ENCODE measurements at regions not wholly inside any gene's neighbourhood (a gene's known extent, or its start where the extent isn't known, plus 50 kb on each side); places are given as distances from the start of the nearest gene placed in this dataset.

GRCh38 chrX:122596998-122597397 is 587.1 kb upstream of the GRIA3 start:
- CTCF ChIA-PET = no interaction called here
- Histone ChIP-seq H3K36me3 (ENCODE audit: control insufficient read depth, insufficient read depth, low read length) (no peaks in the 10 kb centered on the region), H3K4me1 (ENCODE audit: control insufficient read depth, insufficient read depth, low read length) (no peaks in the 10 kb centered on the region), H3K4me3 (ENCODE audit: low read depth in 2 of 2, low read length in 2 of 2) (no peak overlapping the region), H3K9me3 (ENCODE audit: control insufficient read depth, insufficient read depth, low read depth, low read length) (no peaks in the 10 kb centered on the region), H3K27me3 (ENCODE audit: control insufficient read depth, insufficient read depth, low read length) (no peaks in the 10 kb centered on the region), H3K27ac (ENCODE audit: low read length) (no peak overlapping the region)
- POLR2A ChIA-PET = no interaction called here
- DNase-seq (ENCODE audit: low read depth, low spot score) (no peak), ATAC-seq (no peak)
- intact Hi-C loops (cut with micrococcal nuclease; ENCODE audit: unreplicated experiment) = no loop called here
- in situ Hi-C loops (cut with HindIII; ENCODE audit: low pct_unique_long_range_greater_than_20kb, low sequenced_read_pairs) = no loop called here
- no TSS peak for BruUV-seq (replicated peaks)
- TF ChIP-seq REST (IDR thresholded peaks at IDR 0.05; ENCODE audit: insufficient read depth in 1 of 2, low read depth in 2 of 2, low read length in 1 of 2) (no peak), TCF7L2 (IDR thresholded peaks at IDR 0.05; ENCODE audit: low read depth, low read length) (no peak), CTCF (IDR thresholded peaks at IDR 0.05) (no peak), POLR2AphosphoS5 (IDR thresholded peaks at IDR 0.05; ENCODE audit: low read depth, low read length) (no peak), SIN3A (IDR thresholded peaks at IDR 0.05; ENCODE audit: borderline replicate concordance, insufficient read depth, low read depth, low read length) (no peak)

DNA sequence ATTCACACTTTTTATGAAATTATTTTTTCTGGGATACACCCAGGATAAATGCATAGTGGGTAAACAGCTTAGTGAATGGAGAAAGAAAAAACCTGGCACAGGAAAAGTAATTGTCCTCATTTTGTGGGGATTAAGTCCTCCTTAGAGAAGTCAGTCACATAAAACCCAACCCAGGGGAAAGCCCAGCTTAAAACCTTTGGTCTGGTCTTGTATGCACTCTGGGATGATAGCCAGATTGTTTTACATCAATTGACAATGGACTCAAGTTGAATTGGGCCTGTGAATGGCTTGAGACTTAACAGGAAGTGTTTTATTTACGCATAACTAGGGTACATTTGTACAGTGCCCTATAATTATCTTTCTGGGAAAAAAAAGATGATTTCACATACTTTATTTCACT is 561.3 kb upstream of the GRIA3 start:
- BruUV-seq (replicated peaks) = no TSS peak
- no peak for DNase-seq (ENCODE audit: low read depth, low spot score)
- no peak for ATAC-seq
- H3K27ac ChIP-seq (ENCODE audit: low read length) = no peak overlapping the region
- TF ChIP-seq REST (IDR thresholded peaks at IDR 0.05; ENCODE audit: insufficient read depth in 1 of 2, low read depth in 2 of 2, low read length in 1 of 2) (no peak), SIN3A (IDR thresholded peaks at IDR 0.05; ENCODE audit: borderline replicate concordance, insufficient read depth, low read depth, low read length) (no peak), TCF7L2 (IDR thresholded peaks at IDR 0.05; ENCODE audit: low read depth, low read length) (no peak), POLR2AphosphoS5 (IDR thresholded peaks at IDR 0.05; ENCODE audit: low read depth, low read length) (no peak), CTCF (IDR thresholded peaks at IDR 0.05) (no peak)
- no peaks in the 10 kb centered on the region for H3K4me1 ChIP-seq (ENCODE audit: control insufficient read depth, insufficient read depth, low read length)
- H3K27me3 ChIP-seq (ENCODE audit: control insufficient read depth, insufficient read depth, low read length) = no peaks in the 10 kb centered on the region
- H3K36me3 ChIP-seq (ENCODE audit: control insufficient read depth, insufficient read depth, low read length) = no peaks in the 10 kb centered on the region
- in situ Hi-C loops (cut with HindIII; ENCODE audit: low pct_unique_long_range_greater_than_20kb, low sequenced_read_pairs) = no loop called here
- no peaks in the 10 kb centered on the region for H3K9me3 ChIP-seq (ENCODE audit: control insufficient read depth, insufficient read depth, low read depth, low read length)
- H3K4me3 ChIP-seq (ENCODE audit: low read depth in 2 of 2, low read length in 2 of 2) = no peak overlapping the region
- POLR2A ChIA-PET = no interaction called here
- intact Hi-C loops (cut with micrococcal nuclease; ENCODE audit: unreplicated experiment) = no loop called here
- CTCF ChIA-PET = no interaction called here

All from Panc1 (cell line).